Aorta (tissue), 5 donors: ENCODE measurements at regions not wholly inside any gene's neighbourhood (a gene's known extent, or its start where the extent isn't known, plus 50 kb on each side); places are given as distances from the start of the nearest gene placed in this dataset.
A peak's percentile ranks its signal among the peaks of the same experiment; 100 is the strongest.
"Not testable (repeated sequence)": the region's sequence is repeated elsewhere in the genome, so short reads cannot be mapped to it uniquely, and the experiment has no call there.

Experiments used
- ATAC-seq: fragments of 200-7000 bp; cut with Tn5 transposase; one replicate; pipeline ENCODE4 v1.9.1; 2022; ENCODE audit warnings: moderate library complexity; ENCODE audit not compliant: low FRiP score
- DNase-seq, 2 donors: peaks; one replicate each; pipeline ENCODE4 v3.0.0-alpha.2; 2020
- H3K27ac ChIP-seq, 2 donors: one replicate each; pipeline ENCODE4 v1.5.1; 2013; ENCODE audit warnings: low read length in 2 of 2, mild to moderate bottlenecking in 2 of 2, moderate library complexity in 2 of 2, control low read depth in 1 of 2, inconsistent platforms in 1 of 2, low read depth in 1 of 2
- H3K27me3 ChIP-seq, 2 donors: one replicate each; pipeline ENCODE4 v1.6.1; 2013; ENCODE audit warnings: control low read depth in 1 of 2, low read length in 1 of 2, mild to moderate bottlenecking in 1 of 2, moderate library complexity in 1 of 2; ENCODE audit not compliant: insufficient read depth in 2 of 2, control insufficient read depth in 1 of 2
- H3K36me3 ChIP-seq, 2 donors: one replicate each; pipeline ENCODE4 v1.6.1; 2013; ENCODE audit warnings: control low read depth in 1 of 2, low read length in 1 of 2, mild to moderate bottlenecking in 1 of 2; ENCODE audit not compliant: insufficient read depth in 2 of 2, control insufficient read depth in 1 of 2
- H3K4me1 ChIP-seq, 2 donors: one replicate each; pipeline ENCODE4 v1.6.1; 2013; ENCODE audit warnings: low read length in 2 of 2, control low read depth in 1 of 2, mild to moderate bottlenecking in 1 of 2, moderate library complexity in 1 of 2; ENCODE audit not compliant: insufficient read depth in 2 of 2, control insufficient read depth in 1 of 2
- H3K4me3 ChIP-seq, 2 donors: one replicate each; pipeline ENCODE4 v1.5.1; 2013; ENCODE audit warnings: low read length in 2 of 2, control low read depth in 1 of 2, mild to moderate bottlenecking in 1 of 2
- H3K9me3 ChIP-seq: one replicate; pipeline ENCODE4 v1.6.1; 2013; ENCODE audit warnings: mild to moderate bottlenecking, low read length; ENCODE audit not compliant: control insufficient read depth
- WGBS, 2 donors: extraction: QIAGEN DNeasy Blood & Tissue Kit; methylation state at CpG; one replicate each; pipeline ENCODE4 v1.1.7; 2013; 5-methylcytosine and 5-hydroxymethylcytosine counted together
- intact Hi-C, 2 donors: fragments of 100-400 bp; cut with DNase I; formaldehyde crosslinking; loops; one replicate each; pipeline versions ENCODE4 v1.14.2 to v1.15.0; 2022
- donor health status: healthy with polysubstance abuse.
- donor health status: Bipolar disorder and iron deficiency.
- donor health status: DM: no; HTN: no; CAD: no.
- donor health status: DM: no; HTN: no; CAD: no.
- donor health status: DM: yes; HTN: yes; CAD: no.

DNA sequence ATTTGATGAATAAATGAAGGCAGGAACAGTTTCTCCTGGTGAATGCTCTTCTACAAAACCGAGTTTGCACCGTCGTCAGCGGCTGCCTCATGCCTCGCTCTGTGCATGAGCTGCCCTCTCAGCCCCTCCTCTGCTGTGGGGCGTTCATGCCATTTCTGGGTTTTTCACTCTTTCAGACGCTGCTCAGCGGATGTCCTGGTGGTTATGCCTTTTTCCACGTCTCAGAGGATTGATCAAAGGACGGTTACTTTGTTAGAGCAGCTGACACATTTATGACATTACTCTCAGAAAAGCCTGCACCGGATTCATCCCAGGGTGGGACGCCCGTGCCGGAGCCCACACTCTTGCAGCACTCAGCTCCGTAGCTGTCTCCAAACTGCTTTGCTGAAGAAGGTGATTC, 195.9 kb upstream of the PPP1R26 start:
- H3K4me1 ChIP-seq, result no peaks in the 10 kb centered on the region
- H3K27me3 ChIP-seq, result no peaks in the 10 kb centered on the region
- no peak for DNase-seq
- H3K4me3 ChIP-seq, result no peak overlapping the region
- intact Hi-C loops, result no loop called here
- H3K36me3 ChIP-seq, result no peaks in the 10 kb centered on the region
- no peaks in the 10 kb centered on the region for H3K9me3 ChIP-seq
- no peak for ATAC-seq
- 13 to 25% methylated on average over 15 of the region's 15 CpGs for WGBS, 2 donors
- no peak overlapping the region for H3K27ac ChIP-seq

DNA sequence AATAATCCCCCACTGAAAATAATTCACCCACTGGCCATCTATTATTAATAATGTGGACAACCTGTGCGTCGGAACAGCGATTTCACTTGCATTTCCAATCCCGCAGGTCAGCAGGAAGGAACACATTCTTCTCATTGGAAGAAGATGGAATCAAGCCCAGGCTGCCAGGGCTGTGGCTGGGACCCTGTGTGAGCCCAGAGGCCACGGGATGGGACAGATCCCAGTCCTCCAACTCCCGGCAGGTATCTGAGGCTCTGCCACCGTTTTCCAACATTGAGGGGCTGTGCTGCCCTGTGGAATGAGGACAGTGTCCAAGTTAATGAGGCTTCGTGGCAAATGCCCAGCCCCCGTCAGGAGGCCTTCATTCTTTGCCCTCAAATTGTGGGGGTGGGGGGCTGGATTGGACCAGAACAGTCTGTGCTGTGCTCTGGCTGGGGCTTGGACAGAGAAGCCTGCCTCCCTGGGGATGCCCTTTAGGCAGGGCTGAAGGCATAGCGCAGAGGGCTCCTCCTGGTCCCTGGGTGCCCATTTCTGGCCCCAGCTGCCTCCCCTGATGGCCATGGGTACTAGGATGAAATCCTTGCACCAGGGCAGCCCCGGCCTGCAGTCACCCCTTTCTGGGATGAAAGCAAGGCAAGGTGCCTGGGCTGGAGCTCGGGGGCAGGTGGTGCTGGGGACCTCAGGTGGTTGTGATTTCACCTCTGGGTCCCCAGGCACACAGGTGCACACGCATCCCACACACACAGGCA, 195.0 kb upstream of the PPP1R26 start:
- ATAC-seq (no peak), DNase-seq (no peak)
- intact Hi-C loops, result no loop called here
- no peak overlapping the region for H3K4me3 ChIP-seq
- no peaks in the 10 kb centered on the region for H3K36me3 ChIP-seq
- 60 to 61% methylated on average over 13 of the region's 13 CpGs for WGBS, 2 donors
- no peaks in the 10 kb centered on the region for H3K4me1 ChIP-seq
- no peaks in the 10 kb centered on the region for H3K9me3 ChIP-seq
- no peak overlapping the region for H3K27ac ChIP-seq
- H3K27me3 ChIP-seq, result no peaks in the 10 kb centered on the region

DNA sequence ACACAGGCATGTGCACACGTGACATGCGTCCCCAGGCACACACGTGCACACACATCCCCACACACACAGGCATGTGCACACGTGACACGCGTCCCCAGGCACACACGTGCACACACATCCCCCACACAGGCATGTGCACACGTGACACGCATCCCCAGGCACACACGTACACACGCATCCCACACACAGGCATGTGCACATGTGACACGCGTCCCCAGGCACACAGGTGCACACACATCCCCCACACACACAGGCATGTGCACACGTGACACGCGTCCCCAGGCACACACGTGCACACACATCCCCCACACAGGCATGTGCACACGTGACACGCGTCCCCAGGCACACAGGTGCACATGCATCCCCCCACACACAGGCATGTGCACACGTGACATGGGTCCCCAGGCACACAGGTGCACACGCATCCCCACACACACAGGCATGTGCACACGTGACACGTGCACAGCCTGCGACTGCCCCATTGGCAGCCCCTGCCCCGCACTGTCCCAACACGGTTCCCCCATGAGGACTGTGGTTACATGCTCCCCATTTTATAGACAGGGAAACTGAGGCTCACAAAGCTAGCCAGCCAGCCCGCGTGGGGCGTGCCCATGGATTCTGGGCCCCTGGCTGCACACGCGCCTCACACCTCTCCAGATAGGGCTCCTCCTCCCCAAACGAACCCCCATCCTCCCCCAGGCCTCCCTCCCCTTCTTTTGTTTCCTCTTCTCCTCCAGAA, 193.2 kb upstream of the PPP1R26 start:
- DNase-seq, ATAC-seq, intact Hi-C loops: not testable (repeated sequence)

DNA sequence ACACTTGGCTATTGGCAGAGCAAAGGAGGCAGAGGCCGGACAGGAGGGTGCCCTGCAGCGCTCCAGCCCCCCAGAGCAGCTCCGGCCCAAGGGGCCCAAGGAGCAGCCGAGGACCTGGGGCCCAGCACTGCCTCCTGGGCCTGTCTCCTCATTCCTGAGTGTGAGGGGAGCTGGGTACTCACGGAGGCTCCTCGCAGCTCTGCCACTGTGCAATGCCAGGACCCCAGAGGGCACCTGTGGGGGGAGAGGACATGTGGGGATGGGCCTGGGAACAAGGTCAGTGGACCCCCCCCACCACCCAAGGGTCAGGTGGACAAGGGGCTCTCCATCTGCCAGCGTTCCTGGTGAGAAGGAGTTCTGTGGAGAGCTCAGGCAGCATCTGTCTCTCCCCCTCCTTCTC, 192.6 kb upstream of the PPP1R26 start:
- no peaks in the 10 kb centered on the region for H3K9me3 ChIP-seq
- H3K36me3 ChIP-seq, result no peaks in the 10 kb centered on the region
- 79 to 85% methylated on average over 7 of the region's 7 CpGs for WGBS, 2 donors
- H3K27me3 ChIP-seq, result no peaks in the 10 kb centered on the region
- no peak for DNase-seq
- H3K27ac ChIP-seq, result no peak overlapping the region
- intact Hi-C loops, result no loop called here
- H3K4me3 ChIP-seq, result no peak overlapping the region
- no peaks in the 10 kb centered on the region for H3K4me1 ChIP-seq
- no peak for ATAC-seq

More for the DNA sequence above, 193.2 kb upstream of the PPP1R26 start:
- 91% methylated on average over 33 of the region's 33 CpGs for WGBS, 2 donors
- not testable (repeated sequence) for H3K36me3 ChIP-seq, H3K27me3 ChIP-seq, H3K27ac ChIP-seq, H3K9me3 ChIP-seq, H3K4me1 ChIP-seq, H3K4me3 ChIP-seq

DNA sequence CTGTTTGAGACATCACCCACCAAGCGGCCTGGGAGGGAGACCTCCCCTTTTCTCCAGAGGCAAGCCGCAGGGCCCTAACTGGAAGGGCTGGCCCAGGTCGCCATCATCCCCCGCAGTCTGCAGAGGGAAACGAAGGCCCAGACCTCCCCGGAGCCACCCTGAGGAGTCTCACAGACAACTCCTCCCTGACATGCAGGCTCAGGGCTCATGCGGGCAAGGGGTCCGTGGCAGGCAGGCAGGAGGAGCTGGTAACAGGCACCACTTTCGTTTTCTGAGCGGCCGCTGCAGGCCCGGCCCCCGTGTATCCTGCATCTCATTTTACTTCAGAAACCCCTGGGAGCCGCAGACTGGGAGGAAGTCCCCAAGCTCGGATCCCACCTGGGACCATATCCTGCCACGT, 192.0 kb upstream of the PPP1R26 start:
- Histone ChIP-seq H3K4me3 (no peak overlapping the region), H3K4me1 (no peaks in the 10 kb centered on the region), H3K36me3 (no peaks in the 10 kb centered on the region), H3K27me3 (no peaks in the 10 kb centered on the region), H3K27ac (no peak overlapping the region), H3K9me3 (no peaks in the 10 kb centered on the region)
- no peak for ATAC-seq
- intact Hi-C loops, result no loop called here
- 81 to 85% methylated on average over 16 of the region's 16 CpGs for WGBS, 2 donors
- DNase-seq, result peak; percentile 17 to 23

DNA sequence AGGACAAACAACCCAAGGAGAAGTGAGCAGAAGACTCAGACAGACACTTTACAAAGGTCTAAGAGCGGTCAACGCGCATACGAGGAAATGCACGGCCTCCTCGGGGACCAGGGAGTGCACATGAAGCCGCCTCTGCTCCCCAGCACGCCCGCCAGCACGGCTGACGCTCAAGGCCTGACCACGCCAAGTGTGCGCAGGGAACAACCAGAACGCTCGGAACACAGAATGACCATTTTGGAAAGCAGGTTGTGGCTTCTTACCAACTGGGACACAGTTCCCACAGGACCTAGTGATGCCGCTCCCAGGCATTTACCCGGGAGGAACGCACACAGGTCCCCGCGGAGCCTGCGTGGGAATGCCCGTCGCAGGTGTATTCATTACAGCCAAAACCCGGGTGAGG, 191.5 kb upstream of the PPP1R26 start:
- DNase-seq (peak in 1 of 2 donors; percentile 13), ATAC-seq (no peak)
- intact Hi-C loops, result no loop called here
- no peak overlapping the region for H3K4me3 ChIP-seq
- H3K36me3 ChIP-seq, result no peaks in the 10 kb centered on the region
- no peaks in the 10 kb centered on the region for H3K27me3 ChIP-seq
- H3K27ac ChIP-seq, result no peak overlapping the region
- WGBS, 2 donors, result 90 to 94% methylated on average over 24 of the region's 24 CpGs
- no peaks in the 10 kb centered on the region for H3K9me3 ChIP-seq
- H3K4me1 ChIP-seq, result no peaks in the 10 kb centered on the region

DNA sequence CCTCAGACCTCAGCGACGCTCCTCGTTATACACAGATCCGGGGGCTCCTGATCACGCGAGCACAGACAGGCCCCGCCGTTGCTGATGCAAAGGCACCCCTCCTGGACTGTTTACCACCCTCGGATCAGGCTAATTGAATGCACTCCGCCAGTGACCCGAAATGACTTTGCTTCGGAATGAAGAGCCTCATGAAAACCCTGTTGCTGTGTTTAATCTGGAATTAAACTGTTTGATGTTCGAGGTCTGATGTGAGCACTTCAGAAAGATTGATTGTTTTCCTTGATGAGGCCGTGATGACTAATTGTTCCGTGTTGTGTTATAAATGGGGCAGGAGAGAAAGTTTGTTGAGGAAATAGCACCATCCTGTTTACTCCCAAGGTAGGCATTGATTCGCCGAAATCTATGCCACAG, 190.5 kb upstream of the PPP1R26 start:
- no peaks in the 10 kb centered on the region for H3K9me3 ChIP-seq
- WGBS, 2 donors, result 81 to 86% methylated on average over 17 of the region's 17 CpGs
- DNase-seq (no peak), ATAC-seq (no peak)
- H3K36me3 ChIP-seq, result no peaks in the 10 kb centered on the region
- H3K27me3 ChIP-seq, result no peaks in the 10 kb centered on the region
- no peak overlapping the region for H3K4me3 ChIP-seq
- intact Hi-C loops, result no loop called here
- no peaks in the 10 kb centered on the region for H3K4me1 ChIP-seq
- no peak overlapping the region for H3K27ac ChIP-seq

DNA sequence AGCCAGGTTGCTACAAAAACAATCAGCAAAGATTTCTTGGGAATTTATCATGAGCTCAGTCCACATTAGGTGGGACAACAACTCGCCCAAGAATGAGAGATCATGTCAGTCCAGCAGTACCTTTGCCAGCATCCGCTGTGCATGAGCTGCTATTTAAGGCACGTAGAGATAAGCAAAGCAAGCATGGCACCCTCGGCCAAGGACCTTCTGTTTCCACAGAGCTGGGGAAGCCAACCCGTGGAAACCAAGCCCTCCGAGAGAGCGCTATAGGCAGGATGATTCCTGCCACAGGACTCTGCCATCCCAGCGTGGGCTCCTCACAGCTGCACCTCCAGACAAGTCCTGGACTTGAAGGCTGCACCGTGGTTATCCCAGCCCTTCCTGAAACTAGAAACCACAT, 189.5 kb upstream of the PPP1R26 start:
- intact Hi-C loops, result no loop called here
- Histone ChIP-seq H3K36me3 (no peaks in the 10 kb centered on the region), H3K27me3 (no peaks in the 10 kb centered on the region), H3K4me1 (no peaks in the 10 kb centered on the region), H3K4me3 (no peak overlapping the region), H3K27ac (no peak overlapping the region), H3K9me3 (no peaks in the 10 kb centered on the region)
- ATAC-seq (no peak), DNase-seq (peak in 1 of 2 donors; percentile 30)
- 15 to 16% methylated on average over 9 of the region's 9 CpGs for WGBS, 2 donors

DNA sequence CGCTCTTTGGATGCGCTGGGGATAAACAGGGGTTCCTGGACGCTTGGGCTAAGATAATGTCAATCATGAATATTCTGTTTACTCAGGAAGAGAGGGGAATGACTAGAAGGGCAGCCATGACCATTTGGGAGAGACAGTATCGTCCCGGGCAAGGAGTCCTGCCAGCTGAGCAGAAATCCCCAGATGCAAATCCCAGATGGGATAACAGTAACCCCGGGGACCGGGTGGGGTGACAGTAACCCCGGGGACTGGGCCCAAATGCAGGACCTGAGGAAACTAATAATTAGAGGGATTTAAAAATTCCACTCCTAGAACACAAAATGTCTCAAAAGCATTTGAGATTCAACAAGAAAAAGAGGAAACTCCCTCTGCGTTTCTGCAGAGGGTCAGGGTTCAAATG, 189.0 kb upstream of the PPP1R26 start:
- Histone ChIP-seq H3K27me3 (no peaks in the 10 kb centered on the region), H3K4me1 (no peaks in the 10 kb centered on the region), H3K36me3 (no peaks in the 10 kb centered on the region), H3K4me3 (no peak overlapping the region), H3K27ac (no peak overlapping the region), H3K9me3 (no peaks in the 10 kb centered on the region)
- intact Hi-C loops, result no loop called here
- DNase-seq (no peak), ATAC-seq (no peak)
- 67 to 69% methylated on average over 9 of the region's 9 CpGs for WGBS, 2 donors
